ENCODE measurements at regions not wholly inside any gene's neighbourhood (a gene's known extent, or its start where the extent isn't known, plus 50 kb on each side); places are given as distances from the start of the nearest gene placed in this dataset.
A peak's percentile ranks its signal among the peaks of the same experiment; 100 is the strongest.

DNA sequence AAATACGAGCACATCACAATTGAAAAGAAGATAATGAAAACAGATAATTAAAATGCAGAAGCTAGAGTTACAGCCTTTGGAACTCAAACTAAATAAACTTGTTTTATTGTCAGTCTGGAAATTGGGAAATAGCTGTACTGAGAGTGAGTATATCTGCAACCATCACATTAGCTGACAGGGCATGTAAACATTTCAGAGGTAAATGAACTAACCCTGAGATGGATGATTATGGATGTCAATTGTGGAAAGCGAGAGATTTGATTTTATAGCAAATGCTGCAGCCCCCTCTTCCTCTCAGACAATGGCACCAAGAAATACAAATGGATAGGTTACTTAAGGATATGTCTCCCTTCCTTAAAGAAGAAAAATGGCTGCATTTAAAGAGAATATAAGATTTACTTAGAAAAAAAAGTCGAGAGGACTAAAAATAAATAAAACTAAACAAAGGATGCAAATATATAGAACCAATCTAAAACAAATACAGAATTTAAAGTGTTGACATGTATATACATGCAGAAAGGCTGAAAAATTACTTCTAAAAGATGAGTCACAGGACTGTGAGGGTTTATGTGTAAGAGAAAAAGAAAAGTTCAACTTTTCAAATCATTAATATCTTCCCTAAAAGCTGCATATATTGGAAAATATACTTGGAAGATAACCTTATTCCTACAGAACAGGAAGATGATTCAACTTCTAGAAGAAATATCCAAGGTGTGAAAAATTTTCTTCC, 120.3 kb upstream of the FLRT2 start:
- WGBS, 2 donors: 34 to 45% methylated on average over 3 of the region's 3 CpGs
- no peak for TF ChIP-seq POLR2A (IDR thresholded peaks at IDR 0.05)
- TF ChIP-seq, protein P1, sequence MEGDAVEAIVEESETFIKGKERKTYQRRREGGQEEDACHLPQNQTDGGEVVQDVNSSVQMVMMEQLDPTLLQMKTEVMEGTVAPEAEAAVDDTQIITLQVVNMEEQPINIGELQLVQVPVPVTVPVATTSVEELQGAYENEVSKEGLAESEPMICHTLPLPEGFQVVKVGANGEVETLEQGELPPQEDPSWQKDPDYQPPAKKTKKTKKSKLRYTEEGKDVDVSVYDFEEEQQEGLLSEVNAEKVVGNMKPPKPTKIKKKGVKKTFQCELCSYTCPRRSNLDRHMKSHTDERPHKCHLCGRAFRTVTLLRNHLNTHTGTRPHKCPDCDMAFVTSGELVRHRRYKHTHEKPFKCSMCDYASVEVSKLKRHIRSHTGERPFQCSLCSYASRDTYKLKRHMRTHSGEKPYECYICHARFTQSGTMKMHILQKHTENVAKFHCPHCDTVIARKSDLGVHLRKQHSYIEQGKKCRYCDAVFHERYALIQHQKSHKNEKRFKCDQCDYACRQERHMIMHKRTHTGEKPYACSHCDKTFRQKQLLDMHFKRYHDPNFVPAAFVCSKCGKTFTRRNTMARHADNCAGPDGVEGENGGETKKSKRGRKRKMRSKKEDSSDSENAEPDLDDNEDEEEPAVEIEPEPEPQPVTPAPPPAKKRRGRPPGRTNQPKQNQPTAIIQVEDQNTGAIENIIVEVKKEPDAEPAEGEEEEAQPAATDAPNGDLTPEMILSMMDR (IDR thresholded peaks at IDR 0.05): no peak
- H3K4me3 ChIP-seq (ENCODE audit: low read depth, poor library complexity, severe bottlenecking): no peak overlapping the region
- intact Hi-C loops (cut with DNase I; ENCODE audit: low total_unique reads): loop anchor here (5.0 kb wide), 1 partner anchor 577 kb away; no protein-coding TSS in a partner anchor
- no peak for DNase-seq (ENCODE audit: low spot score in 2 of 2)

DNA sequence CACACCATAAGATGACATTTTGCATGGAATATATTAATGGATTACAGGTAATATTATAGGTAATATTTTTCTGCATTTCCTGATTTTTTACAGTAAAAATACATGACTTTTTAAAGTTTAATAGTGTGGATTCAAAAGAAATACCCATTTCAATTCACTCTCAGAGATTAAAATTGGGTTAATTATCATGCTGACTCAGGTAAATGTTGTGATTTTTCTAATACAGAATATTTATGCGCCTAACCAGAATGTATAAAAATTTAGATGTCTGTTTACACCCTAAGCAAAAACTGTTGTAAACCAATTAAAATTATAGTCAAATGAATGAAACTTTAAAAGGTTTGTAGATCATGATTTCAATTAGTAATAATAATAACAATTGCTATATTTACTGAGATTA, 117.2 kb upstream of the FLRT2 start:
- DNase-seq (ENCODE audit: low spot score in 2 of 2): no peak
- intact Hi-C loops (cut with DNase I; ENCODE audit: low total_unique reads): loop anchor here (5.0 kb wide), 1 partner anchor 580 kb away; no protein-coding TSS in a partner anchor
- TF ChIP-seq POLR2A (IDR thresholded peaks at IDR 0.05): no peak
- TF ChIP-seq, protein P1 (IDR thresholded peaks at IDR 0.05): no peak
- H3K4me3 ChIP-seq (ENCODE audit: low read depth, poor library complexity, severe bottlenecking): no peak overlapping the region
- 100% methylated on average over 1 of the region's 1 CpG for WGBS, 2 donors

DNA sequence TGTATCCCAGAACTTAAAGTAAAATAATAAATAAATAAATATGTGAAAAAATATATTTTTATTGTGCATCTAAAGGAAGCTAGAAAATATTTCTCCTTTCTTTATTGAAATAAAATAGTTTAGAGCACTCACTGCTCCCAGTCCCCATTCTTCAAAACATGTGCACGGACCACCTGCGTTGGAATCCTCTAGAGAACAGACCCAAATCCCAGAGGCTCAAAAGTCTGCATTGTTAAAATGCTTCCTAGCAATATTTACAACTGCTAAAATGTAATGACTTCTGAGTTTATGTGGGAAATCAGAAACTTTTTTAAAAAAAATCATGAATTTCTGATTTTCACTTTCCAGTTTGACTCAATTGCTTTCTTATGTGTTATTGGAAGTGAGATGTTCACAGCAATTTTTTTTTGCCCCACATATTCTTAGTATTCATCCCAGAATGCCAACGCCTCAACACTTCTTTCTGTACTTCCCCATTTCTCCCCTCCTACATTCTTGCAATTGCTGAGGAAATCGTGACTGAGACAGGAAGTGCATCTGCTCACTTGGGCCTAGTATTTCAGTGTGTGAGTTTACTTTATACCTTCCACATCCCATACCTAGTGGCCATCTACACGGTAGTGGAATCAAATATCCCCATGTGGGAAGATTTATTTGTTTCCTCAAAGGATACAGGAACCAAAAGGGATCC, 116.0 kb upstream of the FLRT2 start:
- no peak overlapping the region for H3K4me3 ChIP-seq (ENCODE audit: low read depth, poor library complexity, severe bottlenecking)
- DNase-seq (ENCODE audit: low spot score in 2 of 2): no peak
- WGBS, 2 donors: 81 to 83% methylated on average over 5 of the region's 5 CpGs
- TF ChIP-seq, protein P1 (IDR thresholded peaks at IDR 0.05): no peak
- no peak for TF ChIP-seq POLR2A (IDR thresholded peaks at IDR 0.05)
- intact Hi-C loops (cut with DNase I; ENCODE audit: low total_unique reads): loop anchor here (5.0 kb wide), 1 partner anchor 582 kb away; no protein-coding TSS in a partner anchor

DNA sequence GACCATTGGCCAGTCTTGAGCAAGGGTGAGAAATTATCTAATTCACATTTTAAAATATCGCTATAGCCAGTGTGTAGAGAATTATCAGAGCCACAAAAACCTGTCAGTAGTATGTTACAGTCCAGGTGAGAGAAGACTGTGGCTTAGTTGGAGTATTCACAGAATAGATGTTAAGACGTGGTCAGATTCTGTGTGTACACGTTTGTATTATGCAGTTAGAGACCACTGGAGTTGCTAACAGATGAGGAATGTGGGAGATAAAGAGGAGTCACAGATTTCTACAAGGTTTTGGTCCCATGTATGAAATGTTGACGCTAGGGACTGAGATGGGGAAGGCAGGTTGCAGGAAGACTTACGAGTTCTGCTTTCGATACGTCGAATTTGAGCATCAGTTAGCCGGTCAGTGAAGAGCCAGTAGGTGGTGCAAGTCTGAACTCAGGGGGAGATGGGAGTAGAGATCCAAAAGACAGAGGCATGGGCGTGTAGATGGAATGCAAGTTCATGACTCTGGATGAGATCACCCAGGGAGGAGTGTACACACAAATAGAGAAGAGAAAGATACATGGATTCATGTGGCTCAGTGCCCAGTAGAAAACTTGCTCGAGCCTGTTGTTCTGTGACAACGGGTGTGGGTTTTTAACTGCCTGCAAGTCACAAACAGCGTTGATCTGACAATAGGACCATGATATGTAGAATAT, 114.8 kb upstream of the FLRT2 start:
- 37 to 48% methylated on average over 13 of the region's 13 CpGs for WGBS, 2 donors
- no peak overlapping the region for H3K4me3 ChIP-seq (ENCODE audit: low read depth, poor library complexity, severe bottlenecking)
- intact Hi-C loops (cut with DNase I; ENCODE audit: low total_unique reads): no loop called here
- peak; percentile 83 to 89 for DNase-seq (ENCODE audit: low spot score in 2 of 2)
- TF ChIP-seq POLR2A (IDR thresholded peaks at IDR 0.05): no peak
- TF ChIP-seq, protein P1 (IDR thresholded peaks at IDR 0.05): no peak

DNA sequence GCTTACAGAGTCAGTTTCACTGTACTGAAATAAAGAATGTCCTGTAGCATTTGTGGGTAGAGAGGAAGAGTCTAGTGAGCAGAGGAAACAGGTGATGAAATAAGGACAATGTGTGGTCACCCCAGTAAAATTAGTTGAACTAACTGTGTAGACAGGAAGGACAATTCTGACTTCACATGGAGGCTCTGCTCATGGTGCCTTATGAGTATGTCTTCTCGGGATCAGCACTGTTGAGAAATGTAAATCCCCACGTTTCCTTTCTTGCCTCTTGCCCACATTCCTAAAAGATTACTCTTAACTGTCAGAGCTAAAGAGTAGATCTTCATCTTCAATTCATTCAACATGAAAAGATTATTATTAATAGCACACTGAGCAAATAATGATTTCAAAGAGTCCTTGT, 113.2 kb upstream of the FLRT2 start:
- TF ChIP-seq, protein P1 (IDR thresholded peaks at IDR 0.05): no peak
- TF ChIP-seq POLR2A (IDR thresholded peaks at IDR 0.05): no peak
- WGBS, 2 donors: 9 to 15% methylated on average over 2 of the region's 2 CpGs

More for the DNA sequence above, 113.2 kb upstream of the FLRT2 start:
- H3K4me3 ChIP-seq (ENCODE audit: low read depth, poor library complexity, severe bottlenecking): no peak overlapping the region
- intact Hi-C loops (cut with DNase I; ENCODE audit: low total_unique reads): no loop called here
- DNase-seq (ENCODE audit: low spot score in 2 of 2): no peak
